ENCODE measurements at regions not wholly inside any gene's neighbourhood (a gene's known extent, or its start where the extent isn't known, plus 50 kb on each side); places are given as distances from the start of the nearest gene placed in this dataset.

GRCh38 chr13:63731896-63732295 lies 2316.2 kb upstream of the PCDH20 start:
- no peak for TF ChIP-seq POLR2A (IDR thresholded peaks at IDR 0.05)
- no peak for TF ChIP-seq CTCF (IDR thresholded peaks at IDR 0.05)

Measured in suprapubic skin (tissue), 3 donors.